ENCODE measurements at regions not wholly inside any gene's neighbourhood (a gene's known extent, or its start where the extent isn't known, plus 50 kb on each side); places are given as distances from the start of the nearest gene placed in this dataset.
"Not testable (repeated sequence)": the region's sequence is repeated elsewhere in the genome, so short reads cannot be mapped to it uniquely, and the experiment has no call there.

DNA sequence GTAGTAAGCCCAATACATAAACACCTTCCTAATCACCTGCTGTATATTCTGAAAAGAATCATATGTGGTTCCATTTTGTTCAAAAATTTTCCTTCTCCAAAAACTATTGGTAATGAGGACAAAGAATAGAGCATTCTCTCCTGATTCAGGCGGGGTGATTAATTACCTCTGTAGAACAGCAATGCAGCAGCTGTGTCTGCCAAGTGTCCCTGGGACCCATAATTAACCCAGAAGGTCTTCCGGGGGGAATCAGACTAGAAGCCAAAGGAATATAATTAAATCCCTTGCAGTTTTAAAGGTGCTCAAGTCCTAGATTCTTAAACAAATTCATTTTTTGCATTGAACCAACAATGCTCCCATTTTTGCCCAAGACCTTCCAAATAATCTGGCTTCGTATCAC lies 60.3 kb upstream of the ABLIM1 start:
- no peak overlapping the region for H3K4me3 ChIP-seq (ENCODE audit: low read depth, low read length)
- CTCF ChIA-PET: interaction anchor here (1.2 kb wide), 1 partner anchor 29 kb away, joined by 3 read pairs; no protein-coding TSS in a partner anchor
- POLR2A ChIA-PET: no interaction called here
- no peak for DNase-seq (ENCODE audit: low read depth, low spot score)
- H3K27me3 ChIP-seq (ENCODE audit: control insufficient read depth, insufficient read depth, low read length): no peaks in the 10 kb centered on the region
- no peak overlapping the region for H3K27ac ChIP-seq (ENCODE audit: low read depth, low read length)
- TF ChIP-seq, protein P1, sequence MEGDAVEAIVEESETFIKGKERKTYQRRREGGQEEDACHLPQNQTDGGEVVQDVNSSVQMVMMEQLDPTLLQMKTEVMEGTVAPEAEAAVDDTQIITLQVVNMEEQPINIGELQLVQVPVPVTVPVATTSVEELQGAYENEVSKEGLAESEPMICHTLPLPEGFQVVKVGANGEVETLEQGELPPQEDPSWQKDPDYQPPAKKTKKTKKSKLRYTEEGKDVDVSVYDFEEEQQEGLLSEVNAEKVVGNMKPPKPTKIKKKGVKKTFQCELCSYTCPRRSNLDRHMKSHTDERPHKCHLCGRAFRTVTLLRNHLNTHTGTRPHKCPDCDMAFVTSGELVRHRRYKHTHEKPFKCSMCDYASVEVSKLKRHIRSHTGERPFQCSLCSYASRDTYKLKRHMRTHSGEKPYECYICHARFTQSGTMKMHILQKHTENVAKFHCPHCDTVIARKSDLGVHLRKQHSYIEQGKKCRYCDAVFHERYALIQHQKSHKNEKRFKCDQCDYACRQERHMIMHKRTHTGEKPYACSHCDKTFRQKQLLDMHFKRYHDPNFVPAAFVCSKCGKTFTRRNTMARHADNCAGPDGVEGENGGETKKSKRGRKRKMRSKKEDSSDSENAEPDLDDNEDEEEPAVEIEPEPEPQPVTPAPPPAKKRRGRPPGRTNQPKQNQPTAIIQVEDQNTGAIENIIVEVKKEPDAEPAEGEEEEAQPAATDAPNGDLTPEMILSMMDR (IDR thresholded peaks at IDR 0.05; ENCODE audit: low read depth, low read length): no peak
- no peaks in the 10 kb centered on the region for H3K9me3 ChIP-seq (ENCODE audit: control insufficient read depth, insufficient read depth, low read length)

- ChIA-PET CTCF (no interaction called here), POLR2A (no interaction called here)
- no peak for DNase-seq (ENCODE audit: low read depth, low spot score)
- no peak overlapping the region for H3K27ac ChIP-seq (ENCODE audit: low read depth, low read length)
- TF ChIP-seq, protein P1 (IDR thresholded peaks at IDR 0.05; ENCODE audit: low read depth, low read length): no peak
- no peak overlapping the region for H3K4me3 ChIP-seq (ENCODE audit: low read depth, low read length)
- H3K27me3 ChIP-seq (ENCODE audit: control insufficient read depth, insufficient read depth, low read length): no peaks in the 10 kb centered on the region
- H3K9me3 ChIP-seq (ENCODE audit: control insufficient read depth, insufficient read depth, low read length): no peaks in the 10 kb centered on the region
Measured at GRCh38 chr10:114719311-114719710, 61.2 kb upstream of the ABLIM1 start.

DNA sequence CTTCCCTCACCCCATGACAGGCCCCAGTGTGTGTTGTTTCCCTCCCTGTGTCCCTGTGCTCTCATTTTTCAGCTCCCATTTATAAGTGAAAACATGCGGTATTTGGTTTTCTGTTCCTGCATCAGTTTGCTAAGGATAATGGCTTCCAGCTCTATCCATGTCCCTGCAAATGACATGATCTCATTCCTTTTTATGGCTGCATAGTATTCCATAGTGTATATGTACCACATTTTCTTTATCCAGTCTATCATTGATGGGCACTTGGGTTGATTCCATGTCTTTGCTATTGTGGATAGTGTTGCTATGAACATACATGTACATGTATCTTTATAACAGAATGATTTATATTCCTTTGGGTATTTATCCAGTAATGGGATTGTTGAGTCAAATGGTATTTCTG lies 61.9 kb upstream of the ABLIM1 start:
- POLR2A ChIA-PET; H3K4me3 ChIP-seq (ENCODE audit: low read depth, low read length); H3K9me3 ChIP-seq (ENCODE audit: control insufficient read depth, insufficient read depth, low read length); H3K27me3 ChIP-seq (ENCODE audit: control insufficient read depth, insufficient read depth, low read length); CTCF ChIA-PET; H3K27ac ChIP-seq (ENCODE audit: low read depth, low read length); DNase-seq (ENCODE audit: low read depth, low spot score): not testable (repeated sequence)

DNA sequence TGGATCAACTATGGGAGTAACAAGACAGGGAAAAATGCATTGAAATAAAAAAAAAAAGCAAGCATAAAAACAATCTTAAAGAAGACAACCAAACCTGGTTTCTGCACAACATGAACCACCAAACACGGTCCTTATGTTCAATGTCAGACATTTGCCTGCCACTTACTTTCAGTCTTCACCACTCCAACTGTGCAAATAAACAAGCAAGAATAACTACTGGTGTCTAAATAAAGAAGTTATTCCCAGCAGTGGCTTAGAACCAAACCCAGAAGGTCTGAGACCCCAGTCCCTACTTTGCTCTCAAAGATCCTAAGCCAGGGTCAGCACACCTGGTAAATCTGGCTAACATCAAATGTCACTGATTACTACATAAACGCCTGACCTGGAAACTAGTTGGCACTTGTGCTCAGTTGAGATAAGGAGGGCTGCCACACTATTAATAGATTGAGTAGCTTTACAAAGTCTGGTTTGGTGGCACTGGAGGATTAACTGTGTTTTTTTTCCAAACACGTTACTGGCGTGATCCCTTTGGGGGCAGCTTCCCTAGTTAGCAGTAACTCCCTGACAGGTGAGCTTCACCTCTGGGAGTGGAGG lies 62.7 kb upstream of the ABLIM1 start:
- Histone ChIP-seq H3K4me3 (ENCODE audit: low read depth, low read length) (no peak overlapping the region), H3K27ac (ENCODE audit: low read depth, low read length) (no peak overlapping the region), H3K9me3 (ENCODE audit: control insufficient read depth, insufficient read depth, low read length) (no peaks in the 10 kb centered on the region), H3K27me3 (ENCODE audit: control insufficient read depth, insufficient read depth, low read length) (no peaks in the 10 kb centered on the region)
- TF ChIP-seq, protein P1 (IDR thresholded peaks at IDR 0.05; ENCODE audit: low read depth, low read length): no peak
- POLR2A ChIA-PET: no interaction called here
- DNase-seq (ENCODE audit: low read depth, low spot score): no peak
- CTCF ChIA-PET: no interaction called here

DNA sequence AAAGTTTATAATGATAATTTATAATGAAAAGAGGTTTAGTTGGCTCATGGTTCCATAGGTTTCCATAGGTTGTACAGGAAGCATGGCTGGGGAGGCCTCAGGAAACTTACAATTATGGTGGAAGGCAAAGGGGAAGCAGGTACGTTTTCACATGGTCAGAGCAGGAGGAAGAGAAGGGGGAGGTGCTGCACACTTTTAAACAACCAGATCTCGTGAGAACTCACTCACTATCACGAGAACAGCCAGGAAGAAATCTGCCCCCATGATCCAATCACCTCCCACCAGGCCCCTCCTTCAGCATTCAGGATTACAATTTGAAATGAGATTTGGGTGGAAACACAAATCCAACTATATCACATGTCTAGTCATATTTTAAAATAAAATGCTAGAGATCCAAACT lies 64.1 kb upstream of the ABLIM1 start:
- CTCF ChIA-PET; H3K4me3 ChIP-seq (ENCODE audit: low read depth, low read length); DNase-seq (ENCODE audit: low read depth, low spot score); H3K9me3 ChIP-seq (ENCODE audit: control insufficient read depth, insufficient read depth, low read length); POLR2A ChIA-PET; H3K27ac ChIP-seq (ENCODE audit: low read depth, low read length); H3K27me3 ChIP-seq (ENCODE audit: control insufficient read depth, insufficient read depth, low read length): not testable (repeated sequence)

DNA sequence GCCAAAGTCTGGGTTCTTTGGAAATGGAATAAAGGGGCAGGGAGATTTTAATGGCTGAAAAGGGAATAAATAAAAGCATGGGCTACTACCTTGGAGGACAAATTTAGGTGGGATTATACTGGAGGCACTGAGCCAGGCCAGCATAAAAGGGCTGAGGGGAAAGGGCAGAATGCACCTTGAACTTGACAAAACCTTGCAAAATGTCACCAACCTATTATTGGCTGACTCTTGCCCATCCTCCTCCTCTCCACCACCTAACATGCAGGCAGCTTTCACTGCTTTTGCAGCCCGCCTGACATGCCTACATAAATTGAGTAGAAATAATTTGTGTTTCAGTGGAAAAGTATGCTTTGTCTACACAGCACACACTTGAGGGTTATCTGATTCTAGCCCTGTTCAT lies 65.3 kb upstream of the ABLIM1 start:
- CTCF ChIA-PET: interaction anchor here (0.6 kb wide), 1 partner anchor 49 kb away, joined by 4 read pairs; no protein-coding TSS in a partner anchor

More for the DNA sequence above, 65.3 kb upstream of the ABLIM1 start:
- DNase-seq (ENCODE audit: low read depth, low spot score): no peak
- Histone ChIP-seq H3K4me3 (ENCODE audit: low read depth, low read length) (no peak overlapping the region), H3K9me3 (ENCODE audit: control insufficient read depth, insufficient read depth, low read length) (no peaks in the 10 kb centered on the region), H3K27me3 (ENCODE audit: control insufficient read depth, insufficient read depth, low read length) (no peaks in the 10 kb centered on the region), H3K27ac (ENCODE audit: low read depth, low read length) (no peak overlapping the region)
- POLR2A ChIA-PET: no interaction called here
- TF ChIP-seq, protein P1 (IDR thresholded peaks at IDR 0.05; ENCODE audit: low read depth, low read length): no peak
